ENCODE measurements at regions not wholly inside any gene's neighbourhood (a gene's known extent, or its start where the extent isn't known, plus 50 kb on each side); places are given as distances from the start of the nearest gene placed in this dataset.

GRCh38 chr2:220932041-220932440 lies 640.1 kb downstream of the EPHA4 start:
- Histone ChIP-seq H3K27ac (no peak overlapping the region), H3K4me3 (no peak overlapping the region), H3K9me3 (peaks cover 0 to 2% of the 10 kb centered on the region in 2 donors), H3K27me3 (no peaks in the 10 kb centered on the region), H3K36me3 (no peaks in the 10 kb centered on the region), H3K4me1 (no peaks in the 10 kb centered on the region)
- TF ChIP-seq POLR2A (IDR thresholded peaks at IDR 0.05) (no peak), POLR2AphosphoS5 (IDR thresholded peaks at IDR 0.05) (no peak), CTCF (IDR thresholded peaks at IDR 0.05) (no peak)
- no peak for DNase-seq (ENCODE audit: low spot score in 2 of 2)
- intact Hi-C loops (cut with DNase I; ENCODE audit: low total_unique reads) = no loop called here

GRCh38 chr2:220935789-220936321 lies 636.2 kb downstream of the EPHA4 start:
- H3K4me3 ChIP-seq = no peak overlapping the region
- intact Hi-C loops (cut with DNase I; ENCODE audit: low total_unique reads) = no loop called here
- H3K4me1 ChIP-seq = no peaks in the 10 kb centered on the region
- H3K9me3 ChIP-seq = no peaks in the 10 kb centered on the region
- no peaks in the 10 kb centered on the region for H3K36me3 ChIP-seq
- no peaks in the 10 kb centered on the region for H3K27me3 ChIP-seq
- no peak for DNase-seq (ENCODE audit: low spot score in 2 of 2)
- no peak for TF ChIP-seq CTCF (IDR thresholded peaks at IDR 0.05)
- TF ChIP-seq POLR2A (IDR thresholded peaks at IDR 0.05) = no peak
- no peak for TF ChIP-seq POLR2AphosphoS5 (IDR thresholded peaks at IDR 0.05)
- H3K27ac ChIP-seq = no peak overlapping the region

DNA sequence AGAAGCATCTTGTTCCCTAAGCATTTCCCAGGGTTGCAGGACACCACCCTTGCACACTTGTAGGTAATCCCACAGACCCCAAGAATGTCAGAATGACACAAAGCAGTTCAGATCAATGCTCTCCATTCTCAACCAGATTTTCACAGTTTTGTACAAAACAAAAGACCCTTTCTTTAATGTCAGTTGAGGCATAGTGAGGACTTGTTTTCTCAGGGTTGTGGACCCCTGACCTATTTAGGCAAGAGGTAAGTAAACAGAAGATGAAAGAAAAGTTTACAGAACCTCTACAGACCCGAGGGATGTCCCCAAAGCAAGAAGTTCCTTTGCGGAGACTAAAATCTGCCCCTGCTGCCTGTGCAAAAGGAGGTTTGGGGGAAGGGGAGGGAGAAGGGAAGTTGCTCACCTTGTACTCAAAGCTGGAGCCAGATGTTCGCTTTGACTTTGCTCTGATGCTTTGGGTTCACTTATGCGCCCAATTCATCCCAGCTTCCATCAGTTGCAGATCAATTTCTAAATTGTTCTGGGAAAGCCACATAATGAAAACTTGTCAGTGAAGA lies 635.4 kb downstream of the EPHA4 start:
- no peak overlapping the region for H3K27ac ChIP-seq
- intact Hi-C loops (cut with DNase I; ENCODE audit: low total_unique reads) = no loop called here
- no peaks in the 10 kb centered on the region for H3K36me3 ChIP-seq
- no peak for DNase-seq (ENCODE audit: low spot score in 2 of 2)
- no peaks in the 10 kb centered on the region for H3K4me1 ChIP-seq
- H3K9me3 ChIP-seq = no peaks in the 10 kb centered on the region
- H3K4me3 ChIP-seq = no peak overlapping the region
- no peaks in the 10 kb centered on the region for H3K27me3 ChIP-seq
- TF ChIP-seq POLR2AphosphoS5 (IDR thresholded peaks at IDR 0.05) (no peak), CTCF (IDR thresholded peaks at IDR 0.05) (no peak), POLR2A (IDR thresholded peaks at IDR 0.05) (no peak)

DNA sequence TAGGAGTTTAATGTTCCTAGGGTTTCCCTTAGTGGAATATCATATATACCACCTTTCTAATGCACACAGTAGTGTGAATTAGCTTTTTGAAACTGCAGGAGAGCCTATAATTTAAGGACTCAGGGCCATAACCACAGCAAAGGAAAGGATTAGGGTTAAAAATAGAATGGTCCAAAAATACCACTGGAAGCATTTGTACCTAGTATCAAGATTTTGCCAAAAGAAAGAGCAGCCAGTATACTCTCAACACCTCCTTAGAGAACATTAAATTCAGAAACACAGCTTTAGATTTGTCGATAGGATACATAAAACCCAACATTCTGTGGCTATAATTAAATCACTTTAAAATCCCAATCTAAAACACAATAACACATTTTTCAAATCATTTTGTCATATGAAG lies 634.9 kb downstream of the EPHA4 start:
- H3K27ac ChIP-seq = no peak overlapping the region
- no peak for DNase-seq (ENCODE audit: low spot score in 2 of 2)
- TF ChIP-seq POLR2AphosphoS5 (IDR thresholded peaks at IDR 0.05) (no peak), POLR2A (IDR thresholded peaks at IDR 0.05) (no peak), CTCF (IDR thresholded peaks at IDR 0.05) (no peak)
- H3K9me3 ChIP-seq = no peaks in the 10 kb centered on the region
- H3K4me3 ChIP-seq = no peak overlapping the region
- no peaks in the 10 kb centered on the region for H3K27me3 ChIP-seq
- intact Hi-C loops (cut with DNase I; ENCODE audit: low total_unique reads) = no loop called here
- H3K36me3 ChIP-seq = no peaks in the 10 kb centered on the region
- H3K4me1 ChIP-seq = no peaks in the 10 kb centered on the region

DNA sequence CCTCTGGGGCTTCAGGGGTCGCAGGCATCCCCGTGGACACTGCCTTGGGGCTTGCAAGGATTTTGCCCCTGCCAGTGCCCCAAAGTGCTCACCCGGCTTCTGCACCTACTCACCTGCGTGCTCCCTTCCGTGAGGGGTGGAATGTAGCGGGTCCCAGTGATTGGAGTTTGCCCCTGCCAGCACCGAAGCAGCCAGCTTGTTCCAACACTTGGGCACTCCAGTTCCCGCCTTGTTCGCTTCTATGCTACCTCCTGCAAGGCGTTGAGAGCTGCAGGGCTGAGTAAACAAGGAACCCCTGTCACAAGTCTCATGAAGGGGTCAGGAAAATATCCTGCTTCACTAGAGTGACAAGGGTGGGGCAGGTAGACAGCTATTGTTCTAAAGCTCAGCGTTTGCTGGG lies 631.5 kb downstream of the EPHA4 start:
- no peaks in the 10 kb centered on the region for H3K36me3 ChIP-seq
- H3K4me3 ChIP-seq = no peak overlapping the region
- intact Hi-C loops (cut with DNase I; ENCODE audit: low total_unique reads) = no loop called here
- no peaks in the 10 kb centered on the region for H3K9me3 ChIP-seq
- no peaks in the 10 kb centered on the region for H3K4me1 ChIP-seq
- no peak for DNase-seq (ENCODE audit: low spot score in 2 of 2)
- H3K27ac ChIP-seq = no peak overlapping the region
- H3K27me3 ChIP-seq = no peaks in the 10 kb centered on the region
- TF ChIP-seq POLR2AphosphoS5 (IDR thresholded peaks at IDR 0.05) (no peak), POLR2A (IDR thresholded peaks at IDR 0.05) (no peak), CTCF (IDR thresholded peaks at IDR 0.05) (no peak)

All from breast epithelium (tissue), 4 donors.